ENCODE measurements at regions not wholly inside any gene's neighbourhood (a gene's known extent, or its start where the extent isn't known, plus 50 kb on each side); places are given as distances from the start of the nearest gene placed in this dataset.

- no peak overlapping the region for H3K27ac ChIP-seq (ENCODE audit: low read length)
- H3K4me3 Mint-ChIP-seq = no peak overlapping the region
- H3K4me3 ChIP-seq (ENCODE audit: control insufficient read depth in 1 of 2, extremely low read depth in 1 of 2, low read length in 1 of 2) = no peak overlapping the region
- no peaks in the 10 kb centered on the region for H3K4me1 Mint-ChIP-seq
- ChIA-PET POLR2A (no interaction called here), CTCF (no interaction called here)
- H3K27me3 ChIP-seq (replicated peaks in 1 of 2; ENCODE audit: control insufficient read depth in 2 of 2, extremely low read depth in 1 of 2, insufficient read depth in 2 of 2, low read length in 1 of 2) = no peaks in the 10 kb centered on the region
- H3K4me1 ChIP-seq (ENCODE audit: control insufficient read depth in 1 of 2, extremely low read depth in 1 of 2, insufficient read depth in 2 of 2, low read length in 2 of 2) = no peaks in the 10 kb centered on the region
- no peaks in the 10 kb centered on the region for H3K9me3 ChIP-seq
- H3K36me3 ChIP-seq (ENCODE audit: control insufficient read depth in 2 of 2, extremely low read depth in 1 of 2, insufficient read depth in 1 of 2, low read length in 1 of 2) = no peaks in the 10 kb centered on the region
- H3K27ac Mint-ChIP-seq = no peak overlapping the region
- H3K27me3 Mint-ChIP-seq = no peaks in the 10 kb centered on the region
- no peaks in the 10 kb centered on the region for H3K36me3 Mint-ChIP-seq
- DNase-seq = no peak
- peaks cover 0 to 3% (median 0%) of the 10 kb centered on the region in 3 donors for H3K9me3 Mint-ChIP-seq
- no CpG with 5 or more reads among the region's 1 CpG for WGBS (ENCODE audit: insufficient coverage)
- ATAC-seq (replicated peaks in 1 of 4) = no peak
These were observed 78.3 kb upstream of the UNC5C start for GRCh38 chr4:95627024-95627605.

GRCh38 chr4:95625020-95625419, 76.2 kb upstream of the UNC5C start:
- ChIA-PET POLR2A (no interaction called here), CTCF (interaction anchor here in 1 of 2 donors (1.1 kb wide), 1 partner anchor 132 kb away, joined by 3 read pairs; no protein-coding TSS in a partner anchor)
- Mint-ChIP-seq H3K4me1 (no peaks in the 10 kb centered on the region), H3K36me3 (no peaks in the 10 kb centered on the region), H3K27ac (no peak overlapping the region), H3K27me3 (no peaks in the 10 kb centered on the region), H3K9me3 (peaks cover 0 to 3% (median 0%) of the 10 kb centered on the region in 3 donors), H3K4me3 (no peak overlapping the region)
- Histone ChIP-seq H3K27me3 (replicated peaks in 1 of 2; ENCODE audit: control insufficient read depth in 2 of 2, extremely low read depth in 1 of 2, insufficient read depth in 2 of 2, low read length in 1 of 2) (no peaks in the 10 kb centered on the region), H3K27ac (ENCODE audit: low read length) (no peak overlapping the region), H3K4me1 (ENCODE audit: control insufficient read depth in 1 of 2, extremely low read depth in 1 of 2, insufficient read depth in 2 of 2, low read length in 2 of 2) (no peaks in the 10 kb centered on the region), H3K9me3 (no peaks in the 10 kb centered on the region), H3K36me3 (ENCODE audit: control insufficient read depth in 2 of 2, extremely low read depth in 1 of 2, insufficient read depth in 1 of 2, low read length in 1 of 2) (no peaks in the 10 kb centered on the region), H3K4me3 (ENCODE audit: control insufficient read depth in 1 of 2, extremely low read depth in 1 of 2, low read length in 1 of 2) (no peak overlapping the region)
- ATAC-seq (replicated peaks in 1 of 4) (no peak), DNase-seq (no peak)

- Mint-ChIP-seq H3K36me3 (no peaks in the 10 kb centered on the region), H3K4me1 (no peaks in the 10 kb centered on the region), H3K27ac (no peak overlapping the region), H3K27me3 (no peaks in the 10 kb centered on the region), H3K4me3 (no peak overlapping the region), H3K9me3 (peaks cover 0 to 6% (median 0%) of the 10 kb centered on the region in 3 donors)
- POLR2A ChIA-PET = no interaction called here
- no peak overlapping the region for H3K4me3 ChIP-seq (ENCODE audit: control insufficient read depth in 1 of 2, extremely low read depth in 1 of 2, low read length in 1 of 2)
- CTCF ChIA-PET = interaction anchor here in 1 of 2 donors (0.6 kb wide), 1 partner anchor 566 kb away, joined by 11 read pairs; no protein-coding TSS in a partner anchor
- no peaks in the 10 kb centered on the region for H3K36me3 ChIP-seq (ENCODE audit: control insufficient read depth in 2 of 2, extremely low read depth in 1 of 2, insufficient read depth in 1 of 2, low read length in 1 of 2)
- 88% methylated on average over 4 of the region's 9 CpGs for WGBS (ENCODE audit: insufficient coverage)
- no peaks in the 10 kb centered on the region for H3K4me1 ChIP-seq (ENCODE audit: control insufficient read depth in 1 of 2, extremely low read depth in 1 of 2, insufficient read depth in 2 of 2, low read length in 2 of 2)
- H3K27ac ChIP-seq (ENCODE audit: low read length) = no peak overlapping the region
- H3K27me3 ChIP-seq (replicated peaks in 1 of 2; ENCODE audit: control insufficient read depth in 2 of 2, extremely low read depth in 1 of 2, insufficient read depth in 2 of 2, low read length in 1 of 2) = no peaks in the 10 kb centered on the region
- no peak for DNase-seq
- no peak for ATAC-seq (replicated peaks in 1 of 4)
- no peaks in the 10 kb centered on the region for H3K9me3 ChIP-seq
These were observed 71.0 kb upstream of the UNC5C start for GRCh38 chr4:95619525-95620443.

GRCh38 chr4:95614684-95615205, 66.0 kb upstream of the UNC5C start:
- Mint-ChIP-seq H3K36me3 (no peaks in the 10 kb centered on the region), H3K4me3 (no peak overlapping the region), H3K4me1 (no peaks in the 10 kb centered on the region), H3K27ac (no peak overlapping the region), H3K9me3 (peaks cover 0 to 6% (median 0%) of the 10 kb centered on the region in 3 donors), H3K27me3 (no peaks in the 10 kb centered on the region)
- Histone ChIP-seq H3K27ac (ENCODE audit: low read length) (no peak overlapping the region), H3K4me1 (ENCODE audit: control insufficient read depth in 1 of 2, extremely low read depth in 1 of 2, insufficient read depth in 2 of 2, low read length in 2 of 2) (no peaks in the 10 kb centered on the region), H3K9me3 (no peaks in the 10 kb centered on the region), H3K27me3 (replicated peaks in 1 of 2; ENCODE audit: control insufficient read depth in 2 of 2, extremely low read depth in 1 of 2, insufficient read depth in 2 of 2, low read length in 1 of 2) (no peaks in the 10 kb centered on the region), H3K36me3 (ENCODE audit: control insufficient read depth in 2 of 2, extremely low read depth in 1 of 2, insufficient read depth in 1 of 2, low read length in 1 of 2) (no peaks in the 10 kb centered on the region), H3K4me3 (ENCODE audit: control insufficient read depth in 1 of 2, extremely low read depth in 1 of 2, low read length in 1 of 2) (no peak overlapping the region)
- DNase-seq = no peak
- CTCF ChIA-PET = no interaction called here
- WGBS (ENCODE audit: insufficient coverage) = 100% methylated on average over 1 of the region's 8 CpGs
- no peak for ATAC-seq (replicated peaks in 1 of 4)
- POLR2A ChIA-PET = no interaction called here

GRCh38 chr4:95610061-95610569, 61.3 kb upstream of the UNC5C start:
- no peak overlapping the region for H3K27ac Mint-ChIP-seq
- H3K27me3 ChIP-seq (replicated peaks in 1 of 2; ENCODE audit: control insufficient read depth in 2 of 2, extremely low read depth in 1 of 2, insufficient read depth in 2 of 2, low read length in 1 of 2) = no peaks in the 10 kb centered on the region
- H3K4me3 ChIP-seq (ENCODE audit: control insufficient read depth in 1 of 2, extremely low read depth in 1 of 2, low read length in 1 of 2) = no peak overlapping the region
- no peaks in the 10 kb centered on the region for H3K9me3 Mint-ChIP-seq
- CTCF ChIA-PET = no interaction called here
- H3K4me3 Mint-ChIP-seq = no peak overlapping the region
- no peak for DNase-seq
- H3K36me3 Mint-ChIP-seq = no peaks in the 10 kb centered on the region
- no CpG with 5 or more reads among the region's 3 CpGs for WGBS (ENCODE audit: insufficient coverage)
- POLR2A ChIA-PET = no interaction called here
- no peaks in the 10 kb centered on the region for H3K9me3 ChIP-seq
- H3K4me1 Mint-ChIP-seq = no peaks in the 10 kb centered on the region
- no peaks in the 10 kb centered on the region for H3K36me3 ChIP-seq (ENCODE audit: control insufficient read depth in 2 of 2, extremely low read depth in 1 of 2, insufficient read depth in 1 of 2, low read length in 1 of 2)
- ATAC-seq (replicated peaks in 1 of 4) = no peak
- H3K4me1 ChIP-seq (ENCODE audit: control insufficient read depth in 1 of 2, extremely low read depth in 1 of 2, insufficient read depth in 2 of 2, low read length in 2 of 2) = no peaks in the 10 kb centered on the region
- no peak overlapping the region for H3K27ac ChIP-seq (ENCODE audit: low read length)
- no peaks in the 10 kb centered on the region for H3K27me3 Mint-ChIP-seq

- Histone ChIP-seq H3K27me3 (replicated peaks in 1 of 2; ENCODE audit: control insufficient read depth in 2 of 2, extremely low read depth in 1 of 2, insufficient read depth in 2 of 2, low read length in 1 of 2) (no peaks in the 10 kb centered on the region), H3K9me3 (no peaks in the 10 kb centered on the region), H3K4me1 (ENCODE audit: control insufficient read depth in 1 of 2, extremely low read depth in 1 of 2, insufficient read depth in 2 of 2, low read length in 2 of 2) (no peaks in the 10 kb centered on the region), H3K4me3 (ENCODE audit: control insufficient read depth in 1 of 2, extremely low read depth in 1 of 2, low read length in 1 of 2) (no peak overlapping the region), H3K27ac (ENCODE audit: low read length) (no peak overlapping the region), H3K36me3 (ENCODE audit: control insufficient read depth in 2 of 2, extremely low read depth in 1 of 2, insufficient read depth in 1 of 2, low read length in 1 of 2) (no peaks in the 10 kb centered on the region)
- no peaks in the 10 kb centered on the region for H3K9me3 Mint-ChIP-seq
- no peaks in the 10 kb centered on the region for H3K27me3 Mint-ChIP-seq
- POLR2A ChIA-PET = no interaction called here
- H3K4me1 Mint-ChIP-seq = no peaks in the 10 kb centered on the region
- no peak overlapping the region for H3K27ac Mint-ChIP-seq
- CTCF ChIA-PET = no interaction called here
- WGBS (ENCODE audit: insufficient coverage) = 17% methylated on average over 2 of the region's 7 CpGs
- H3K36me3 Mint-ChIP-seq = no peaks in the 10 kb centered on the region
- H3K4me3 Mint-ChIP-seq = no peak overlapping the region
- ATAC-seq (replicated peaks in 1 of 4) (no peak), DNase-seq (no peak)
These were observed 58.0 kb upstream of the UNC5C start for GRCh38 chr4:95606739-95607138.
